SK-N-SH (cell line): ENCODE measurements at regions not wholly inside any gene's neighbourhood (a gene's known extent, or its start where the extent isn't known, plus 50 kb on each side); places are given as distances from the start of the nearest gene placed in this dataset.

Source experiments
- CTCF ChIA-PET: fragments of 300-600, 350-600 bp; formaldehyde crosslinking; extraction: SDS; loops from one replicate; lab custom pipeline; 2021; lab: Yijun Ruan, JAX
- POLR2A ChIA-PET: fragments of 350-600 bp; sonication (Branson Sonifier 250); formaldehyde crosslinking; extraction: SDS; loops from one replicate; lab custom pipeline; 2020; ENCODE audit warnings: antibody characterized with exemption, inconsistent platforms; lab: Yijun Ruan, JAX
- DNase-seq: peaks from one replicate; pipeline ENCODE4 v3.0.0; 2012
- H2AFZ ChIP-seq: fragments of 200-600 bp; sonication (generic); 2 replicates; pipeline ENCODE4 v1.8.1; 2016; ENCODE audit warnings: antibody characterized with exemption, mild to moderate bottlenecking, low read depth
- H3F3A ChIP-seq: fragments of 200-600 bp; sonication (generic); replicated peaks from 2 replicates; pipeline ENCODE3; 2016; ENCODE audit warnings: antibody characterized with exemption, mild to moderate bottlenecking; ENCODE audit not compliant: insufficient read depth
- H3K27ac ChIP-seq, 2 experiments: fragments of 200-500 bp in 1 of 2; fragments of 200-600 bp in 1 of 2; sonication (Bioruptor generic) in 1 of 2; sonication (generic), shearing (Covaris generic) in 1 of 2; 2 replicates each; pipeline versions ENCODE4 v1.5.1 to v1.6.1; 2014 to 2016; ENCODE audit warnings: low read depth in 2 of 2, inconsistent platforms in 1 of 2, low read length in 1 of 2, mild to moderate bottlenecking in 1 of 2, mixed read lengths in 1 of 2
- H3K27me3 ChIP-seq: fragments of 200-600 bp; sonication (generic), shearing (Covaris generic); 2 replicates; pipeline ENCODE4 v1.6.1; 2016; ENCODE audit warnings: mixed run types; ENCODE audit not compliant: insufficient read depth
- H3K36me3 ChIP-seq, 2 experiments: fragments of 200-500 bp in 1 of 2; fragments of 200-600 bp in 1 of 2; sonication (Bioruptor generic) in 1 of 2; sonication (generic) in 1 of 2; replicated peaks in 1 of 2; 2 replicates each; pipeline versions ENCODE3 to v1.5.1; 2014 to 2016; ENCODE audit warnings: low read length in 1 of 2, mild to moderate bottlenecking in 1 of 2; ENCODE audit not compliant: insufficient read depth in 2 of 2, control insufficient read depth in 1 of 2
- H3K4me1 ChIP-seq, 2 experiments: fragments of 200-500 bp in 1 of 2; fragments of 200-600 bp in 1 of 2; sonication (Bioruptor generic) in 1 of 2; sonication (generic), shearing (Covaris generic) in 1 of 2; 2 replicates each; pipeline versions ENCODE4 v1.5.1 to v1.6.1; 2014 to 2016; ENCODE audit warnings: low read depth in 1 of 2, low read length in 1 of 2, mixed run types in 1 of 2; ENCODE audit not compliant: insufficient read depth in 2 of 2, control insufficient read depth in 1 of 2
- H3K4me2 ChIP-seq: fragments of 200-600 bp; sonication (generic), shearing (Covaris generic); 2 replicates; pipeline ENCODE4 v1.6.1; 2017; ENCODE audit warnings: mixed run types
- H3K4me3 ChIP-seq, 2 experiments: fragments of 200-500 bp in 1 of 2; fragments of 200-600 bp in 1 of 2; sonication (Bioruptor generic) in 1 of 2; sonication (generic), shearing (Covaris generic) in 1 of 2; 2 replicates each; pipeline versions ENCODE4 v1.5.1 to v1.8.1; 2014 to 2016; ENCODE audit warnings: low read depth in 2 of 2, inconsistent platforms in 1 of 2, low read length in 1 of 2, mild to moderate bottlenecking in 1 of 2, mixed read lengths in 1 of 2, moderate library complexity in 1 of 2
- H3K79me2 ChIP-seq: fragments of 200-600 bp; sonication (generic); 2 replicates; pipeline ENCODE4 v1.8.1; 2017; ENCODE audit warnings: mild to moderate bottlenecking; ENCODE audit not compliant: insufficient read depth
- H3K9ac ChIP-seq: fragments of 200-600 bp; sonication (generic); 2 replicates; pipeline ENCODE4 v1.6.1; 2017; ENCODE audit warnings: mixed run types
- H3K9me2 ChIP-seq: fragments of 200-600 bp; sonication (generic); 2 replicates; pipeline ENCODE4 v1.6.1; 2017; ENCODE audit warnings: mixed run types
- H3K9me3 ChIP-seq: fragments of 200-600 bp; sonication (generic); 2 replicates; pipeline ENCODE4 v1.6.1; 2017; ENCODE audit warnings: mixed run types, mild to moderate bottlenecking, moderate library complexity
- H4K20me1 ChIP-seq: fragments of 200-600 bp; sonication (generic); 2 replicates; pipeline ENCODE4 v1.6.1; 2017; ENCODE audit warnings: mild to moderate bottlenecking, mixed run types; ENCODE audit not compliant: insufficient read depth
- EP300 ChIP-seq, 2 experiments: IDR thresholded peaks; 2 replicates each; pipeline versions ENCODE4 v1.4.0 to v1.6.1; 2012; ENCODE audit warnings: borderline replicate concordance in 1 of 2, low read depth in 1 of 2, low read length in 1 of 2
- FOSL2 ChIP-seq: IDR thresholded peaks from 2 replicates; pipeline ENCODE4 v1.4.0; 2012; ENCODE audit warnings: low read depth, mild to moderate bottlenecking, moderate library complexity, borderline replicate concordance
- FOXJ3 ChIP-seq: sonication (generic); formaldehyde crosslinking; IDR thresholded peaks from 2 replicates; pipeline ENCODE4 v1.5.1; 2020; ENCODE audit warnings: mild to moderate bottlenecking, missing genetic modification reagents
- GABPA ChIP-seq: IDR thresholded peaks from 2 replicates; pipeline ENCODE4 v1.4.0; 2012; ENCODE audit warnings: low read depth, mild to moderate bottlenecking
- JUND ChIP-seq: IDR thresholded peaks from 2 replicates; pipeline ENCODE4 v1.4.0; 2012
- MAX ChIP-seq: IDR thresholded peaks from 2 replicates; pipeline ENCODE4 v1.4.0; 2012; ENCODE audit warnings: low read depth
- NFIC ChIP-seq: IDR thresholded peaks from 2 replicates; pipeline ENCODE4 v1.4.0; 2012; ENCODE audit warnings: borderline replicate concordance
- NRF1 ChIP-seq: IDR thresholded peaks from 2 replicates; pipeline ENCODE4 v1.6.1; 2012; ENCODE audit warnings: low read depth, mild to moderate bottlenecking, low read length
- POLR2AphosphoS5 ChIP-seq: IDR thresholded peaks from 2 replicates; pipeline ENCODE4 v1.6.1; 2012; ENCODE audit warnings: low read depth, low read length
- RCOR1 ChIP-seq: fragments of 150-350 bp; IDR thresholded peaks from 2 replicates; pipeline ENCODE4 v1.6.1; 2017; ENCODE audit warnings: antibody characterized with exemption, low read length
- RFX5 ChIP-seq: IDR thresholded peaks from 2 replicates; pipeline ENCODE4 v1.6.1; 2012; ENCODE audit warnings: mild to moderate bottlenecking, improper control_type of control experiment, low read length
- RXRA ChIP-seq: IDR thresholded peaks from 2 replicates; pipeline ENCODE4 v1.4.0; 2012; ENCODE audit warnings: low read depth, mild to moderate bottlenecking, borderline replicate concordance
- SMC3 ChIP-seq: IDR thresholded peaks from 2 replicates; pipeline ENCODE4 v1.6.1; 2012; ENCODE audit warnings: low read depth, low read length, improper control_type of control experiment
- TAF1 ChIP-seq: IDR thresholded peaks from 2 replicates; pipeline ENCODE4 v1.6.1; 2012; ENCODE audit warnings: low read depth, mild to moderate bottlenecking, low read length, moderate library complexity, borderline replicate concordance
- TEAD4 ChIP-seq: IDR thresholded peaks from 2 replicates; pipeline ENCODE4 v1.4.0; 2012; ENCODE audit warnings: mild to moderate bottlenecking, borderline replicate concordance; ENCODE audit not compliant: insufficient read depth
- YY1 ChIP-seq: IDR thresholded peaks from 2 replicates; pipeline ENCODE4 v1.4.0; 2012; ENCODE audit warnings: low read depth, mild to moderate bottlenecking
- WGBS: methylation state at CpG from one replicate; pipeline ENCODE4 v1.1.6; 2017; ENCODE audit warnings: low lambda C conversion rate; 5-methylcytosine and 5-hydroxymethylcytosine counted together
- TF ChIP-seq, protein P1 (sequence below): IDR thresholded peaks from 2 replicates; pipeline ENCODE4 v1.4.0; 2012; ENCODE audit warnings: low read depth, borderline replicate concordance
- TF ChIP-seq, protein P2 (sequence below): IDR thresholded peaks from 2 replicates; pipeline ENCODE4; 2012
- TF ChIP-seq, protein P3 (sequence below): IDR thresholded peaks from 2 replicates; pipeline ENCODE4 v1.4.0; 2012; ENCODE audit warnings: low read depth, borderline replicate concordance

- no peak for DNase-seq
- H3K27me3 ChIP-seq: no peaks in the 10 kb centered on the region
- H3K4me1 ChIP-seq: peaks cover 0 to 5% of the 10 kb centered on the region in 2 experiments; a peak in 1 of 4 replicates
- no peaks in the 10 kb centered on the region for H3K36me3 ChIP-seq
- H4K20me1 ChIP-seq: no peaks in the 10 kb centered on the region
- no peaks in the 10 kb centered on the region for H3K9me2 ChIP-seq
- H3K27ac ChIP-seq: no peak overlapping the region
- no peak overlapping the region for H2AFZ ChIP-seq
- no peak overlapping the region for H3K4me3 ChIP-seq
- no peaks in the 10 kb centered on the region for H3K79me2 ChIP-seq
- no peaks in the 10 kb centered on the region for H3K9me3 ChIP-seq
- no peak for TF ChIP-seq MAX
- TF ChIP-seq, protein P1, sequence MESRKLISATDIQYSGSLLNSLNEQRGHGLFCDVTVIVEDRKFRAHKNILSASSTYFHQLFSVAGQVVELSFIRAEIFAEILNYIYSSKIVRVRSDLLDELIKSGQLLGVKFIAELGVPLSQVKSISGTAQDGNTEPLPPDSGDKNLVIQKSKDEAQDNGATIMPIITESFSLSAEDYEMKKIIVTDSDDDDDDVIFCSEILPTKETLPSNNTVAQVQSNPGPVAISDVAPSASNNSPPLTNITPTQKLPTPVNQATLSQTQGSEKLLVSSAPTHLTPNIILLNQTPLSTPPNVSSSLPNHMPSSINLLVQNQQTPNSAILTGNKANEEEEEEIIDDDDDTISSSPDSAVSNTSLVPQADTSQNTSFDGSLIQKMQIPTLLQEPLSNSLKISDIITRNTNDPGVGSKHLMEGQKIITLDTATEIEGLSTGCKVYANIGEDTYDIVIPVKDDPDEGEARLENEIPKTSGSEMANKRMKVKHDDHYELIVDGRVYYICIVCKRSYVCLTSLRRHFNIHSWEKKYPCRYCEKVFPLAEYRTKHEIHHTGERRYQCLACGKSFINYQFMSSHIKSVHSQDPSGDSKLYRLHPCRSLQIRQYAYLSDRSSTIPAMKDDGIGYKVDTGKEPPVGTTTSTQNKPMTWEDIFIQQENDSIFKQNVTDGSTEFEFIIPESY: no peak
- TF ChIP-seq RXRA: no peak
- TF ChIP-seq, protein P2, sequence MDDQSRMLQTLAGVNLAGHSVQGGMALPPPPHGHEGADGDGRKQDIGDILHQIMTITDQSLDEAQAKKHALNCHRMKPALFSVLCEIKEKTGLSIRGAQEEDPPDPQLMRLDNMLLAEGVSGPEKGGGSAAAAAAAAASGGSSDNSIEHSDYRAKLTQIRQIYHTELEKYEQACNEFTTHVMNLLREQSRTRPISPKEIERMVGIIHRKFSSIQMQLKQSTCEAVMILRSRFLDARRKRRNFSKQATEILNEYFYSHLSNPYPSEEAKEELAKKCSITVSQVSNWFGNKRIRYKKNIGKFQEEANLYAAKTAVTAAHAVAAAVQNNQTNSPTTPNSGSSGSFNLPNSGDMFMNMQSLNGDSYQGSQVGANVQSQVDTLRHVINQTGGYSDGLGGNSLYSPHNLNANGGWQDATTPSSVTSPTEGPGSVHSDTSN: no peak
- no peak for TF ChIP-seq JUND
- TF ChIP-seq RCOR1: no peak
- TF ChIP-seq FOSL2: no peak
- TF ChIP-seq EP300 (IDR thresholded peaks at IDR 0.05; ENCODE audit: borderline replicate concordance in 1 of 2, low read depth in 1 of 2, low read length in 1 of 2): no peak
- TF ChIP-seq FOXJ3 (CRISPR knock-in tag): no peak
- no peak for TF ChIP-seq TAF1
- no peak for TF ChIP-seq GABPA
- no peak for TF ChIP-seq SMC3
- no peak for TF ChIP-seq TEAD4
- TF ChIP-seq NRF1: no peak
- TF ChIP-seq, protein P3, sequence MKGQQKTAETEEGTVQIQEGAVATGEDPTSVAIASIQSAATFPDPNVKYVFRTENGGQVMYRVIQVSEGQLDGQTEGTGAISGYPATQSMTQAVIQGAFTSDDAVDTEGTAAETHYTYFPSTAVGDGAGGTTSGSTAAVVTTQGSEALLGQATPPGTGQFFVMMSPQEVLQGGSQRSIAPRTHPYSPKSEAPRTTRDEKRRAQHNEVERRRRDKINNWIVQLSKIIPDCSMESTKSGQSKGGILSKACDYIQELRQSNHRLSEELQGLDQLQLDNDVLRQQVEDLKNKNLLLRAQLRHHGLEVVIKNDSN: no peak
- TF ChIP-seq, all 33 proteins: peak for 0
- H3K4me2 ChIP-seq: no peak overlapping the region
- H3F3A ChIP-seq: no peaks in the 10 kb centered on the region
- H3K9ac ChIP-seq: no peak overlapping the region
- 50% methylated on average over 8 of the region's 8 CpGs for WGBS
- ChIA-PET POLR2A (no interaction called here), CTCF (interaction anchor here (0.7 to 13.7 kb wide), 3 partner anchors 54 to 333 kb away, joined by 3 to 295 read pairs (median 3); no protein-coding TSS in a partner anchor)
These were observed 56.5 kb downstream of the GPR6 start for GRCh38 chr6:110034667-110035036.

DNA sequence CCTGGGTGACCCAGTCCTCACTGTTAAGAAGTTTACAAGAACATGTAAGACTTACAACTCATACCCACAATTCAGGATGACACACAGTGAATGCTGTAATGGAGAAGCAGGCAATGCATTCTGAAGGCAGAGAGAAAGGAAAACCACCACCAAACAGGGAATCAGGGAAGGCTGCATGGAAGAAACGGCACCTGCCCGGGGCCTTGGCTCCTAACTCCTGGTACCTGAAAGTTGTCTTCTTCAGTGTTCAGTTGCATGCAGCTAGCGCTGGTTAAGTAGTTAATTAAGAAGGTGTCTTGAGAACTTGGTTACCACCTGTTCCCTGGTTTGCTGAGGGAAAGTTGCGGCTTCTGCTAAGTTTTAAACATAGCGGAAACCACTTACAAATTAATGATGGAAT is 57.2 kb downstream of the GPR6 start:
- ChIA-PET CTCF (interaction anchor here (0.7 to 13.7 kb wide), 5 partner anchors 19 to 356 kb away, joined by 3 to 295 read pairs (median 50); no protein-coding TSS in a partner anchor), POLR2A (no interaction called here)
- peaks cover 0 to 5% of the 10 kb centered on the region in 2 experiments; a peak in 1 of 4 replicates for H3K4me1 ChIP-seq
- no peak overlapping the region for H3K4me3 ChIP-seq
- no peak overlapping the region for H2AFZ ChIP-seq
- WGBS: 82% methylated on average over 5 of the region's 5 CpGs
- H3F3A ChIP-seq: no peaks in the 10 kb centered on the region
- no peak overlapping the region for H3K4me2 ChIP-seq
- H3K9me3 ChIP-seq: no peaks in the 10 kb centered on the region
- no peaks in the 10 kb centered on the region for H3K9me2 ChIP-seq
- no peak for TF ChIP-seq NFIC
- TF ChIP-seq NRF1: no peak
- TF ChIP-seq RFX5: no peak
- TF ChIP-seq JUND: no peak
- TF ChIP-seq POLR2AphosphoS5: no peak
- TF ChIP-seq YY1: no peak
- TF ChIP-seq, protein P3: no peak
- H3K79me2 ChIP-seq: no peaks in the 10 kb centered on the region
- H3K27me3 ChIP-seq: no peaks in the 10 kb centered on the region
- no peak for DNase-seq
- no peaks in the 10 kb centered on the region for H3K36me3 ChIP-seq
- no peak overlapping the region for H3K27ac ChIP-seq
- no peak overlapping the region for H3K9ac ChIP-seq
- H4K20me1 ChIP-seq: no peaks in the 10 kb centered on the region
